ENCODE measurements at regions not wholly inside any gene's neighbourhood (a gene's known extent, or its start where the extent isn't known, plus 50 kb on each side); places are given as distances from the start of the nearest gene placed in this dataset.

- H3K4me3 ChIP-seq = no peak overlapping the region
- intact Hi-C loops (cut with micrococcal nuclease) (no loop called here), in situ Hi-C loops (cut with MboI) (no loop called here)
- no peaks in the 10 kb centered on the region for H3K27me3 ChIP-seq (ENCODE audit: control insufficient read depth in 2 of 2, insufficient read depth in 2 of 2, low read length in 2 of 2)
- no peaks in the 10 kb centered on the region for H3K9me3 ChIP-seq (replicated peaks; ENCODE audit: control insufficient read depth, insufficient read depth, low read depth, low read length)
- no peak overlapping the region; the same call in 1 of the 2 replicates for H3K4me2 ChIP-seq (ENCODE audit: insufficient read depth, low read length)
- no peaks in the 10 kb centered on the region for H3K9me1 ChIP-seq (ENCODE audit: control insufficient read depth, insufficient read depth, low read length)
- 36% methylated on average over 4 of the region's 4 CpGs for WGBS (ENCODE audit: insufficient coverage, low coverage, missing lambda C conversion rate)
- ATAC-seq = no peak; the same call in 2 of the 3 replicates
- BruUV-seq (replicated peaks) = no TSS peak
- H3K4me1 ChIP-seq (replicated peaks in 1 of 2; ENCODE audit: control insufficient read depth in 2 of 2, insufficient read depth in 2 of 2, low read length in 2 of 2) = no peaks in the 10 kb centered on the region
- H3K9ac ChIP-seq (ENCODE audit: insufficient read depth in 1 of 2, low read depth in 2 of 2, low read length in 2 of 2) = no peak overlapping the region
- no peaks in the 10 kb centered on the region for H3K36me3 ChIP-seq (ENCODE audit: control insufficient read depth, insufficient read depth, low read length)
- H3K27ac ChIP-seq (ENCODE audit: extremely low read depth, low read depth, low read length) = 0 out of 3 replicates have a peak overlapping the region, but pooled peaks have one; percentile 3
- DNase-seq (ENCODE audit: extremely low read depth in 1 of 4, low spot score in 3 of 4) = peak in 1 of 4 experiments; percentile 5
- ChIA-PET CTCF (ENCODE audit: low intra/inter-chr PET ratio) (no interaction called here), POLR2A (no interaction called here)
- H2AFZ ChIP-seq (ENCODE audit: low read depth, low read length) = peak overlapping the region; percentile 17
- no peaks in the 10 kb centered on the region for H4K20me1 ChIP-seq (replicated peaks; ENCODE audit: control insufficient read depth, insufficient read depth, low read length)
- H3K79me2 ChIP-seq (ENCODE audit: control insufficient read depth, insufficient read depth, low read length) = no peaks in the 10 kb centered on the region
- peak; percentile 42 for FAIRE-seq
- TF ChIP-seq ZBTB49 (CRISPR knock-in tag; IDR thresholded peaks at IDR 0.05; ENCODE audit: borderline replicate concordance) (no peak), ZNF584 (CRISPR knock-in tag; IDR thresholded peaks at IDR 0.05; ENCODE audit: low read depth) (0 out of 2 replicates have a peak, but pooled peaks have one; percentile 16), WHSC1 (IDR thresholded peaks at IDR 0.05; ENCODE audit: low read length) (no peak), CBX8 (IDR thresholded peaks at IDR 0.05; ENCODE audit: borderline replicate concordance, extremely low read depth, low read depth, low read length, poor library complexity, severe bottlenecking) (no peak), MEIS2 (IDR thresholded peaks at IDR 0.05; ENCODE audit: partially characterized antibody) (peak; percentile 93), MAFG (tag; conservative IDR thresholded peaks at IDR 0.05) (no peak), E2F8 (IDR thresholded peaks at IDR 0.05; ENCODE audit: low read depth, partially characterized antibody) (no peak), TEAD4 (IDR thresholded peaks at IDR 0.05; ENCODE audit: low read length) (peak; percentile 39; the same call in 1 of the 2 replicates), TEAD4 (CRISPR knock-in tag; IDR thresholded peaks at IDR 0.05; ENCODE audit: borderline replicate concordance) (no peak), ZNF133 (CRISPR knock-in tag; IDR thresholded peaks at IDR 0.05) (no peak), SMARCA4 (IDR thresholded peaks at IDR 0.05) (peak; percentile 29; the same call in 1 of the 2 replicates), SOX6 (IDR thresholded peaks at IDR 0.05) (no peak), FOSL1 (tag; conservative IDR thresholded peaks at IDR 0.05) (peak; percentile 77), MAZ (CRISPR knock-in tag; conservative IDR thresholded peaks at IDR 0.05 in 1 of 2, IDR thresholded peaks at IDR 0.05 in 1 of 2) (no peak), ZC3H4 (CRISPR knock-in tag; IDR thresholded peaks at IDR 0.05; ENCODE audit: borderline replicate concordance) (no peak), TEAD1 (CRISPR knock-in tag; IDR thresholded peaks at IDR 0.05) (peak; percentile 31 to 71; a peak in 2 of 4 replicates), SMARCE1 (IDR thresholded peaks at IDR 0.05) (peak; percentile 24; the same call in 1 of the 2 replicates)
These were observed 618.6 kb downstream of the ZEB2 start for GRCh38 chr2:143901185-143901842.
